HEK293 (cell line): ENCODE measurements at regions not wholly inside any gene's neighbourhood (a gene's known extent, or its start where the extent isn't known, plus 50 kb on each side); places are given as distances from the start of the nearest gene placed in this dataset.
A peak's percentile ranks its signal among the peaks of the same experiment; 100 is the strongest.

ENCODE experiments used
- AEBP2 ChIP-seq: fragments of 450-650 bp; formaldehyde crosslinking; IDR thresholded peaks from 2 replicates; pipeline ENCODE4 v1.5.1; 2016; ENCODE audit warnings: missing biosample characterization, missing genetic modification characterization, borderline replicate concordance
- BCL11B ChIP-seq: fragments of 450-650 bp; formaldehyde crosslinking; IDR thresholded peaks from 2 replicates; pipeline ENCODE4 v1.5.1; 2016; ENCODE audit warnings: low read depth, missing biosample characterization, missing genetic modification characterization
- CTCF ChIP-seq: fragments of 450-650 bp; formaldehyde crosslinking; IDR thresholded peaks from 2 replicates; pipeline ENCODE4 v1.5.1; 2016; ENCODE audit warnings: missing biosample characterization, missing genetic modification characterization
- FEZF1 ChIP-seq: fragments of 450-650 bp; formaldehyde crosslinking; IDR thresholded peaks from 2 replicates; pipeline ENCODE4 v1.5.1; 2016; ENCODE audit warnings: missing biosample characterization, missing genetic modification characterization
- MYNN ChIP-seq: fragments of 450-650 bp; formaldehyde crosslinking; IDR thresholded peaks from 2 replicates; pipeline ENCODE4 v1.5.1; 2016; ENCODE audit warnings: missing biosample characterization, missing genetic modification characterization, borderline replicate concordance
- OSR2 ChIP-seq: fragments of 450-650 bp; formaldehyde crosslinking; IDR thresholded peaks from 2 replicates; pipeline ENCODE4 v1.5.1; 2016; ENCODE audit warnings: missing biosample characterization, missing genetic modification characterization
- PRDM4 ChIP-seq: fragments of 450-650 bp; formaldehyde crosslinking; IDR thresholded peaks from 2 replicates; pipeline ENCODE4 v1.5.1; 2017; ENCODE audit warnings: missing biosample characterization, missing genetic modification characterization
- REPIN1 ChIP-seq: fragments of 450-650 bp; formaldehyde crosslinking; IDR thresholded peaks from 2 replicates; pipeline ENCODE4 v1.5.1; 2017; ENCODE audit warnings: missing biosample characterization, missing genetic modification characterization, low read depth
- REST ChIP-seq: fragments of 450-650 bp; formaldehyde crosslinking; IDR thresholded peaks from 2 replicates; pipeline ENCODE4 v1.5.1; 2016; ENCODE audit warnings: missing biosample characterization, missing genetic modification characterization
- SCRT2 ChIP-seq: fragments of 450-650 bp; formaldehyde crosslinking; IDR thresholded peaks from 2 replicates; pipeline ENCODE4 v1.5.1; 2016; ENCODE audit warnings: missing biosample characterization, missing genetic modification characterization
- SETDB1 ChIP-seq: IDR thresholded peaks from one replicate; pipeline ENCODE4 v1.6.1; 2017; ENCODE audit warnings: mild to moderate bottlenecking, low read length, moderate library complexity, mixed read lengths; ENCODE audit not compliant: insufficient read length
- ZFP37 ChIP-seq: fragments of 450-650 bp; formaldehyde crosslinking; IDR thresholded peaks from 2 replicates; pipeline ENCODE4 v1.5.1; 2016; ENCODE audit warnings: missing biosample characterization, missing genetic modification characterization
- ZFP69B ChIP-seq: fragments of 450-650 bp; formaldehyde crosslinking; IDR thresholded peaks from 2 replicates; pipeline ENCODE4 v1.5.1; 2016; ENCODE audit warnings: missing biosample characterization, missing genetic modification characterization
- ZNF138 ChIP-seq: fragments of 450-650 bp; formaldehyde crosslinking; IDR thresholded peaks from 2 replicates; pipeline ENCODE4 v1.5.1; 2016; ENCODE audit warnings: missing biosample characterization, missing genetic modification characterization, borderline replicate concordance
- ZNF148 ChIP-seq: fragments of 450-650 bp; formaldehyde crosslinking; IDR thresholded peaks from 2 replicates; pipeline ENCODE4 v1.5.0; 2017; ENCODE audit warnings: missing biosample characterization, missing genetic modification characterization, borderline replicate concordance
- ZNF184 ChIP-seq: fragments of 450-650 bp; IDR thresholded peaks from 2 replicates; pipeline ENCODE4 v1.5.1; 2018; ENCODE audit warnings: missing biosample characterization, mild to moderate bottlenecking, missing genetic modification characterization
- ZNF23 ChIP-seq: fragments of 450-650 bp; formaldehyde crosslinking; IDR thresholded peaks from 2 replicates; pipeline ENCODE4 v1.5.1; 2016; ENCODE audit warnings: missing biosample characterization, missing genetic modification characterization, borderline replicate concordance
- ZNF24 ChIP-seq: fragments of 450-650 bp; formaldehyde crosslinking; IDR thresholded peaks from 2 replicates; pipeline ENCODE4 v1.5.1; 2016; ENCODE audit warnings: missing biosample characterization, missing genetic modification characterization
- ZNF341 ChIP-seq: fragments of 450-650 bp; formaldehyde crosslinking; IDR thresholded peaks from 2 replicates; pipeline ENCODE4; 2016; ENCODE audit warnings: low read depth, missing biosample characterization, missing genetic modification characterization
- ZNF366 ChIP-seq: fragments of 450-650 bp; formaldehyde crosslinking; conservative IDR thresholded peaks from 2 replicates; pipeline ENCODE4 v1.5.1; 2016; ENCODE audit warnings: missing biosample characterization, missing genetic modification characterization
- ZNF37A ChIP-seq: fragments of 450-650 bp; IDR thresholded peaks from 2 replicates; pipeline ENCODE4 v1.5.1; 2018; ENCODE audit warnings: missing biosample characterization, missing genetic modification characterization
- ZNF488 ChIP-seq: fragments of 450-650 bp; formaldehyde crosslinking; IDR thresholded peaks from 2 replicates; pipeline ENCODE4 v1.5.1; 2016; ENCODE audit warnings: missing biosample characterization, missing genetic modification characterization
- ZNF621 ChIP-seq: fragments of 450-650 bp; formaldehyde crosslinking; IDR thresholded peaks from 2 replicates; pipeline ENCODE4 v1.5.1; 2017; ENCODE audit warnings: missing biosample characterization, missing genetic modification characterization
- ZNF747 ChIP-seq: fragments of 450-650 bp; formaldehyde crosslinking; IDR thresholded peaks from 2 replicates; pipeline ENCODE4 v1.5.1; 2016; ENCODE audit warnings: missing biosample characterization, missing genetic modification characterization
- ZNF830 ChIP-seq: fragments of 450-650 bp; IDR thresholded peaks from 2 replicates; pipeline ENCODE4 v1.5.0; 2018; ENCODE audit warnings: missing biosample characterization, missing genetic modification characterization, low read depth, mild to moderate bottlenecking, moderate library complexity
- ZNF837 ChIP-seq: fragments of 450-650 bp; formaldehyde crosslinking; IDR thresholded peaks from 2 replicates; pipeline ENCODE4 v1.5.1; 2016; ENCODE audit warnings: missing biosample characterization, missing genetic modification characterization
- ZNF843 ChIP-seq: fragments of 450-650 bp; formaldehyde crosslinking; IDR thresholded peaks from 2 replicates; pipeline ENCODE4 v1.5.1; 2016; ENCODE audit warnings: missing biosample characterization, missing genetic modification characterization
- ZSCAN30 ChIP-seq: fragments of 450-650 bp; IDR thresholded peaks from 2 replicates; pipeline ENCODE4 v1.5.1; 2018; ENCODE audit warnings: missing biosample characterization, mild to moderate bottlenecking, missing genetic modification characterization, moderate library complexity
- ZXDB ChIP-seq: fragments of 450-650 bp; formaldehyde crosslinking; IDR thresholded peaks from 2 replicates; pipeline ENCODE4 v1.5.1; 2016; ENCODE audit warnings: missing biosample characterization, missing genetic modification characterization

- TF ChIP-seq ZNF747 (tag by site-specific recombination) (no peak), ZNF843 (tag by site-specific recombination) (no peak), ZNF184 (tag by site-specific recombination) (no peak), CTCF (tag by site-specific recombination) (peak; percentile 71), ZFP69B (tag by site-specific recombination) (no peak), REPIN1 (tag by site-specific recombination) (no peak), PRDM4 (tag by site-specific recombination) (no peak), ZNF24 (tag by site-specific recombination) (no peak), ZNF148 (tag by site-specific recombination) (no peak), ZNF341 (no peak), ZNF837 (tag by site-specific recombination) (no peak), AEBP2 (no peak), ZNF23 (no peak), ZFP37 (tag by site-specific recombination) (no peak), ZNF138 (tag by site-specific recombination) (no peak), ZNF488 (no peak), FEZF1 (tag by site-specific recombination) (no peak), ZNF830 (tag by site-specific recombination) (no peak), ZNF366 (no peak), ZNF37A (tag by site-specific recombination) (no peak), ZNF621 (tag by site-specific recombination) (no peak), ZXDB (tag by site-specific recombination) (0 out of 2 replicates have a peak, but pooled peaks have one; percentile 14), OSR2 (tag by site-specific recombination) (no peak), SETDB1 (no peak), MYNN (tag by site-specific recombination) (no peak), BCL11B (no peak), REST (tag by site-specific recombination) (no peak), ZSCAN30 (tag by site-specific recombination) (0 out of 2 replicates have a peak, but pooled peaks have one; percentile 41), SCRT2 (no peak)
Observed at GRCh38 chr7:96414931-96415292, 93.0 kb upstream of the SLC25A13 start (continued).
